ENCODE measurements at regions not wholly inside any gene's neighbourhood (a gene's known extent, or its start where the extent isn't known, plus 50 kb on each side); places are given as distances from the start of the nearest gene placed in this dataset.

GRCh38 chr17:70317421-70317820 lies 148.1 kb downstream of the KCNJ2 start:
- intact Hi-C loops (cut with DNase I; ENCODE audit: low total_unique reads) = no loop called here
- no peak for DNase-seq (ENCODE audit: low spot score in 2 of 2)
- 43 to 63% methylated on average over 1 of the region's 1 CpG for WGBS, 2 donors
- no peak overlapping the region for H3K4me3 ChIP-seq (ENCODE audit: low read depth, poor library complexity, severe bottlenecking)
- no peak for TF ChIP-seq CTCF (IDR thresholded peaks at IDR 0.05)
- TF ChIP-seq POLR2A (IDR thresholded peaks at IDR 0.05) = no peak

GRCh38 chr17:70318051-70318450 lies 148.7 kb downstream of the KCNJ2 start:
- intact Hi-C loops (cut with DNase I; ENCODE audit: low total_unique reads) = no loop called here
- H3K4me3 ChIP-seq (ENCODE audit: low read depth, poor library complexity, severe bottlenecking) = no peak overlapping the region
- TF ChIP-seq POLR2A (IDR thresholded peaks at IDR 0.05) (no peak), CTCF (IDR thresholded peaks at IDR 0.05) (no peak)
- no peak for DNase-seq (ENCODE audit: low spot score in 2 of 2)
- 70 to 75% methylated on average over 3 of the region's 3 CpGs for WGBS, 2 donors

GRCh38 chr17:70319516-70319915 lies 150.2 kb downstream of the KCNJ2 start:
- WGBS, 2 donors = 83% methylated on average over 3 of the region's 3 CpGs

GRCh38 chr17:70320673-70321345 lies 151.5 kb downstream of the KCNJ2 start:
- intact Hi-C loops (cut with DNase I; ENCODE audit: low total_unique reads) = no loop called here
- H3K4me3 ChIP-seq (ENCODE audit: low read depth, poor library complexity, severe bottlenecking) = no peak overlapping the region
- no peak for DNase-seq (ENCODE audit: low spot score in 2 of 2)
- WGBS, 2 donors = 71 to 79% methylated on average over 5 of the region's 5 CpGs
- TF ChIP-seq CTCF (IDR thresholded peaks at IDR 0.05) (no peak), POLR2A (IDR thresholded peaks at IDR 0.05) (no peak)

More at GRCh38 chr17:70319516-70319915, 150.2 kb downstream of the KCNJ2 start:
- intact Hi-C loops (cut with DNase I; ENCODE audit: low total_unique reads) = no loop called here
- H3K4me3 ChIP-seq (ENCODE audit: low read depth, poor library complexity, severe bottlenecking) = no peak overlapping the region
- no peak for TF ChIP-seq CTCF (IDR thresholded peaks at IDR 0.05)
- TF ChIP-seq POLR2A (IDR thresholded peaks at IDR 0.05) = no peak
- DNase-seq (ENCODE audit: low spot score in 2 of 2) = no peak

GRCh38 chr17:70321352-70321751 lies 152.0 kb downstream of the KCNJ2 start:
- intact Hi-C loops (cut with DNase I; ENCODE audit: low total_unique reads) = no loop called here
- 78 to 79% methylated on average over 4 of the region's 4 CpGs for WGBS, 2 donors
- H3K4me3 ChIP-seq (ENCODE audit: low read depth, poor library complexity, severe bottlenecking) = no peak overlapping the region
- TF ChIP-seq POLR2A (IDR thresholded peaks at IDR 0.05) = no peak
- no peak for TF ChIP-seq CTCF (IDR thresholded peaks at IDR 0.05)
- no peak for DNase-seq (ENCODE audit: low spot score in 2 of 2)

GRCh38 chr17:70323269-70323668 lies 153.9 kb downstream of the KCNJ2 start:
- DNase-seq (ENCODE audit: low spot score in 2 of 2) = no peak
- TF ChIP-seq POLR2A (IDR thresholded peaks at IDR 0.05) (no peak), CTCF (IDR thresholded peaks at IDR 0.05) (no peak)
- no peak overlapping the region for H3K4me3 ChIP-seq (ENCODE audit: low read depth, poor library complexity, severe bottlenecking)
- intact Hi-C loops (cut with DNase I; ENCODE audit: low total_unique reads) = no loop called here
- WGBS, 2 donors = 80 to 92% methylated on average over 2 of the region's 2 CpGs
